Astrocyte (in vitro differentiated cells and primary cell): ENCODE measurements at regions not wholly inside any gene's neighbourhood (a gene's known extent, or its start where the extent isn't known, plus 50 kb on each side); places are given as distances from the start of the nearest gene placed in this dataset.

Experiments used
- EZH2 ChIP-seq: IDR thresholded peaks from 2 replicates; pipeline ENCODE4 v1.6.1; 2012; ENCODE audit warnings: mild to moderate bottlenecking, low read length, inconsistent platforms; ENCODE audit not compliant: insufficient read depth
- TF ChIP-seq, protein P1 (sequence below): IDR thresholded peaks from 2 replicates; pipeline ENCODE4 v1.5.1; 2011; ENCODE audit warnings: low read depth, mild to moderate bottlenecking, inconsistent platforms, low read length, moderate library complexity; ENCODE audit not compliant: insufficient read depth

DNA sequence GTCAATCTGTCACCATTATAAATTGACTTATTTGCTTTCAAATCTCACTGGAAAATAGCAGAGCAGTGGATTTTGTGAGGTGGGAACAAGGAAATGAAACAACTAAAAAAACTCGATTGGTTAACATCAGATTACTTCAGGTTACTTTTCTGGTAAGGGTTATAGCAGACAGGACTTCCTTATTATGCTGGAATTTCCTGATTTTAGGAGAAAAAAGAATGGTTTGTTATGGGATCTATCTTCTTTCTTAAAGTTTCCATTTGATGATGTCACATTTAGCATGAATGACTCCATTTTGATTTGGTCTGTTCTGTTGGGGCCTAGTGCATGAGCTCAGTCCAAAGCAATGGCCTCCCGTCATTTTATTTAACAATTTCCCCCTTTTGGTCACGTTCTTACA lies 210.6 kb downstream of the KCNJ2 start:
- TF ChIP-seq, protein P1, sequence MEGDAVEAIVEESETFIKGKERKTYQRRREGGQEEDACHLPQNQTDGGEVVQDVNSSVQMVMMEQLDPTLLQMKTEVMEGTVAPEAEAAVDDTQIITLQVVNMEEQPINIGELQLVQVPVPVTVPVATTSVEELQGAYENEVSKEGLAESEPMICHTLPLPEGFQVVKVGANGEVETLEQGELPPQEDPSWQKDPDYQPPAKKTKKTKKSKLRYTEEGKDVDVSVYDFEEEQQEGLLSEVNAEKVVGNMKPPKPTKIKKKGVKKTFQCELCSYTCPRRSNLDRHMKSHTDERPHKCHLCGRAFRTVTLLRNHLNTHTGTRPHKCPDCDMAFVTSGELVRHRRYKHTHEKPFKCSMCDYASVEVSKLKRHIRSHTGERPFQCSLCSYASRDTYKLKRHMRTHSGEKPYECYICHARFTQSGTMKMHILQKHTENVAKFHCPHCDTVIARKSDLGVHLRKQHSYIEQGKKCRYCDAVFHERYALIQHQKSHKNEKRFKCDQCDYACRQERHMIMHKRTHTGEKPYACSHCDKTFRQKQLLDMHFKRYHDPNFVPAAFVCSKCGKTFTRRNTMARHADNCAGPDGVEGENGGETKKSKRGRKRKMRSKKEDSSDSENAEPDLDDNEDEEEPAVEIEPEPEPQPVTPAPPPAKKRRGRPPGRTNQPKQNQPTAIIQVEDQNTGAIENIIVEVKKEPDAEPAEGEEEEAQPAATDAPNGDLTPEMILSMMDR = no peak
- no peak for TF ChIP-seq EZH2
